ENCODE measurements at regions not wholly inside any gene's neighbourhood (a gene's known extent, or its start where the extent isn't known, plus 50 kb on each side); places are given as distances from the start of the nearest gene placed in this dataset.
A peak's percentile ranks its signal among the peaks of the same experiment; 100 is the strongest.

DNA sequence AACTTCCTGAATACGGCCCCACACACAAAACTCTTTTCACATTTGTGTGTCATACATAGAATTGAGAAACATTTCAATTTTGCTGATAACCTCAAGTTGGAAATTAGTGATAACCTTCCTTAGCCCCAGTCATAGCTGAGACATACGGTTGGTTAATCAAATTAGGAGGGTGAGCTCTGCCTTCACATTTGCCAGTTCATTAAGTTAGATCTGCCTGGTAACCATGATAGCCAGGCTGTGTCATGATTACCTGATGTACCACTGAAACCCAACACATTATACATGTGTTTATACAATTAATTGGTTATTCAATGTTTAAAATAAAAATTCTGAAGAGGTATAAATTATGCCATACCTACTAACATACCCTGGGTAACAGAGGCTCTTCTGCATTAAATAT, 60.8 kb upstream of the RAB11FIP2 start:
- TF ChIP-seq SAP30 (IDR thresholded peaks at IDR 0.05; ENCODE audit: borderline replicate concordance, insufficient read depth, low read depth, low read length, poor library complexity, severe bottlenecking) (no peak), HNRNPK (IDR thresholded peaks at IDR 0.05; ENCODE audit: low read depth, low read length, poor library complexity, severe bottlenecking) (no peak), BACH1 (tag; IDR thresholded peaks at IDR 0.05) (no peak), KAT8 (IDR thresholded peaks at IDR 0.05; ENCODE audit: low read depth) (no peak), NCOA4 (IDR thresholded peaks at IDR 0.05; ENCODE audit: partially characterized antibody) (no peak), CREBBP (IDR thresholded peaks at IDR 0.05; ENCODE audit: low read depth, low read length) (no peak), ZBED1 (IDR thresholded peaks at IDR 0.05) (no peak), CHD2 (IDR thresholded peaks at IDR 0.05; ENCODE audit: low read depth, low read length) (no peak), TCF7 (IDR thresholded peaks at IDR 0.05; ENCODE audit: borderline replicate concordance) (no peak)
- TF ChIP-seq, protein P1, sequence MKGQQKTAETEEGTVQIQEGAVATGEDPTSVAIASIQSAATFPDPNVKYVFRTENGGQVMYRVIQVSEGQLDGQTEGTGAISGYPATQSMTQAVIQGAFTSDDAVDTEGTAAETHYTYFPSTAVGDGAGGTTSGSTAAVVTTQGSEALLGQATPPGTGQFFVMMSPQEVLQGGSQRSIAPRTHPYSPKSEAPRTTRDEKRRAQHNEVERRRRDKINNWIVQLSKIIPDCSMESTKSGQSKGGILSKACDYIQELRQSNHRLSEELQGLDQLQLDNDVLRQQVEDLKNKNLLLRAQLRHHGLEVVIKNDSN (CRISPR knock-in tag; IDR thresholded peaks at IDR 0.05) = no peak
- TF ChIP-seq, protein P2, sequence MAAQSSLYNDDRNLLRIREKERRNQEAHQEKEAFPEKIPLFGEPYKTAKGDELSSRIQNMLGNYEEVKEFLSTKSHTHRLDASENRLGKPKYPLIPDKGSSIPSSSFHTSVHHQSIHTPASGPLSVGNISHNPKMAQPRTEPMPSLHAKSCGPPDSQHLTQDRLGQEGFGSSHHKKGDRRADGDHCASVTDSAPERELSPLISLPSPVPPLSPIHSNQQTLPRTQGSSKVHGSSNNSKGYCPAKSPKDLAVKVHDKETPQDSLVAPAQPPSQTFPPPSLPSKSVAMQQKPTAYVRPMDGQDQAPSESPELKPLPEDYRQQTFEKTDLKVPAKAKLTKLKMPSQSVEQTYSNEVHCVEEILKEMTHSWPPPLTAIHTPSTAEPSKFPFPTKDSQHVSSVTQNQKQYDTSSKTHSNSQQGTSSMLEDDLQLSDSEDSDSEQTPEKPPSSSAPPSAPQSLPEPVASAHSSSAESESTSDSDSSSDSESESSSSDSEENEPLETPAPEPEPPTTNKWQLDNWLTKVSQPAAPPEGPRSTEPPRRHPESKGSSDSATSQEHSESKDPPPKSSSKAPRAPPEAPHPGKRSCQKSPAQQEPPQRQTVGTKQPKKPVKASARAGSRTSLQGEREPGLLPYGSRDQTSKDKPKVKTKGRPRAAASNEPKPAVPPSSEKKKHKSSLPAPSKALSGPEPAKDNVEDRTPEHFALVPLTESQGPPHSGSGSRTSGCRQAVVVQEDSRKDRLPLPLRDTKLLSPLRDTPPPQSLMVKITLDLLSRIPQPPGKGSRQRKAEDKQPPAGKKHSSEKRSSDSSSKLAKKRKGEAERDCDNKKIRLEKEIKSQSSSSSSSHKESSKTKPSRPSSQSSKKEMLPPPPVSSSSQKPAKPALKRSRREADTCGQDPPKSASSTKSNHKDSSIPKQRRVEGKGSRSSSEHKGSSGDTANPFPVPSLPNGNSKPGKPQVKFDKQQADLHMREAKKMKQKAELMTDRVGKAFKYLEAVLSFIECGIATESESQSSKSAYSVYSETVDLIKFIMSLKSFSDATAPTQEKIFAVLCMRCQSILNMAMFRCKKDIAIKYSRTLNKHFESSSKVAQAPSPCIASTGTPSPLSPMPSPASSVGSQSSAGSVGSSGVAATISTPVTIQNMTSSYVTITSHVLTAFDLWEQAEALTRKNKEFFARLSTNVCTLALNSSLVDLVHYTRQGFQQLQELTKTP (IDR thresholded peaks at IDR 0.05; ENCODE audit: low read depth in 1 of 2, partially characterized antibody in 2 of 2) = no peak
- TF ChIP-seq, protein P3, sequence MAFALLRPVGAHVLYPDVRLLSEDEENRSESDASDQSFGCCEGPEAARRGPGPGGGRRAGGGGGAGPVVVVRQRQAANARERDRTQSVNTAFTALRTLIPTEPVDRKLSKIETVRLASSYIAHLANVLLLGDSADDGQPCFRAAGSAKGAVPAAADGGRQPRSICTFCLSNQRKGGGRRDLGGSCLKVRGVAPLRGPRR (CRISPR knock-in tag; IDR thresholded peaks at IDR 0.05) = no peak
- H4K20me1 ChIP-seq (replicated peaks; ENCODE audit: control insufficient read depth, insufficient read depth, low read length) = no peaks in the 10 kb centered on the region
- in situ Hi-C loops (cut with MboI) = no loop called here
- ATAC-seq (no peak), DNase-seq (ENCODE audit: extremely low read depth in 1 of 4, low spot score in 3 of 4) (no peak), FAIRE-seq (no peak)
- no peak overlapping the region for H3K9ac ChIP-seq (ENCODE audit: insufficient read depth in 1 of 2, low read depth in 2 of 2, low read length in 2 of 2)
- ChIA-PET POLR2A (no interaction called here), CTCF (ENCODE audit: low intra/inter-chr PET ratio) (no interaction called here)
- peaks cover 0 to 17% of the 10 kb centered on the region in 2 experiments; a peak in 4 of 5 replicates for H3K4me1 ChIP-seq (replicated peaks in 1 of 2; ENCODE audit: control insufficient read depth in 2 of 2, insufficient read depth in 2 of 2, low read length in 2 of 2)
- H3K4me2 ChIP-seq (ENCODE audit: insufficient read depth, low read length) = no peak overlapping the region
- H3K9me1 ChIP-seq (ENCODE audit: control insufficient read depth, insufficient read depth, low read length) = no peaks in the 10 kb centered on the region
- H3K9me3 ChIP-seq (replicated peaks; ENCODE audit: control insufficient read depth, insufficient read depth, low read depth, low read length) = no peaks in the 10 kb centered on the region
- H3K27ac ChIP-seq (ENCODE audit: extremely low read depth, low read depth, low read length) = no peak overlapping the region
- BruUV-seq (replicated peaks) = no TSS peak
- 60% methylated on average over 2 of the region's 2 CpGs for WGBS (ENCODE audit: insufficient coverage, low coverage, missing lambda C conversion rate)
- H3K4me3 ChIP-seq = no peak overlapping the region
- intact Hi-C loops (cut with micrococcal nuclease) = no loop called here
- peak overlapping the region; percentile 80 for H2AFZ ChIP-seq (ENCODE audit: low read depth, low read length)
- no peaks in the 10 kb centered on the region for H3K79me2 ChIP-seq (ENCODE audit: control insufficient read depth, insufficient read depth, low read length)
- no peaks in the 10 kb centered on the region for H3K36me3 ChIP-seq (ENCODE audit: control insufficient read depth, insufficient read depth, low read length)
- H3K27me3 ChIP-seq (ENCODE audit: control insufficient read depth in 2 of 2, insufficient read depth in 2 of 2, low read length in 2 of 2) = peaks cover 0 to under 1% of the 10 kb centered on the region in 2 experiments; a peak in 2 of 5 replicates
